ENCODE measurements at regions not wholly inside any gene's neighbourhood (a gene's known extent, or its start where the extent isn't known, plus 50 kb on each side); places are given as distances from the start of the nearest gene placed in this dataset.

GRCh38 chr12:75870878-75871277, 160.7 kb downstream of the PHLDA1 start:
- H3F3A ChIP-seq (ENCODE audit: insufficient read depth, low read length, poor library complexity, severe bottlenecking): no peaks in the 10 kb centered on the region
- no peak overlapping the region for H3K9ac ChIP-seq (ENCODE audit: low read length)
- H3K9me2 ChIP-seq (ENCODE audit: insufficient read depth, low read length): no peaks in the 10 kb centered on the region
- H3K27me3 ChIP-seq (ENCODE audit: insufficient read depth, low read depth, low read length): no peaks in the 10 kb centered on the region
- no peaks in the 10 kb centered on the region for H3K79me2 ChIP-seq (replicated peaks; ENCODE audit: insufficient read depth, low read length)
- no peak overlapping the region for H3K4me2 ChIP-seq (ENCODE audit: low read length)
- no peaks in the 10 kb centered on the region for H3K36me3 ChIP-seq (ENCODE audit: insufficient read depth, low read length)
- no peaks in the 10 kb centered on the region for H4K20me1 ChIP-seq (ENCODE audit: insufficient read depth)
- H3K27ac ChIP-seq (ENCODE audit: low read length): no peak overlapping the region
- no peak overlapping the region for H2AFZ ChIP-seq (ENCODE audit: low read depth, low read length)
- no peak overlapping the region for H3K4me3 ChIP-seq (ENCODE audit: low read length)
- H3K9me3 ChIP-seq (ENCODE audit: low read length): no peaks in the 10 kb centered on the region
- TF ChIP-seq REST (IDR thresholded peaks at IDR 0.05; ENCODE audit: borderline replicate concordance) (no peak), POLR2AphosphoS5 (IDR thresholded peaks at IDR 0.05) (no peak), RAD21 (conservative IDR thresholded peaks at IDR 0.05) (no peak), MXI1 (conservative IDR thresholded peaks at IDR 0.05; ENCODE audit: poor library complexity, severe bottlenecking) (no peak), SMC3 (conservative IDR thresholded peaks at IDR 0.05; ENCODE audit: poor library complexity) (no peak), EZH2 (IDR thresholded peaks at IDR 0.05; ENCODE audit: borderline replicate concordance, insufficient read depth, low read length, poor library complexity, severe bottlenecking) (no peak), CTCF (IDR thresholded peaks at IDR 0.05; ENCODE audit: poor library complexity, severe bottlenecking) (no peak), EP300 (conservative IDR thresholded peaks at IDR 0.05; ENCODE audit: poor library complexity, severe bottlenecking) (no peak), TAF1 (IDR thresholded peaks at IDR 0.05; ENCODE audit: low read depth) (no peak)

GRCh38 chr12:75868501-75868900, 163.1 kb downstream of the PHLDA1 start:
- H3K9me3 ChIP-seq (ENCODE audit: low read length): no peaks in the 10 kb centered on the region
- no peaks in the 10 kb centered on the region for H3K36me3 ChIP-seq (ENCODE audit: insufficient read depth, low read length)
- H3K27me3 ChIP-seq (ENCODE audit: insufficient read depth, low read depth, low read length): no peaks in the 10 kb centered on the region
- H3K4me3 ChIP-seq (ENCODE audit: low read length): no peak overlapping the region
- no peak overlapping the region for H3K9ac ChIP-seq (ENCODE audit: low read length)
- H3K9me2 ChIP-seq (ENCODE audit: insufficient read depth, low read length): no peaks in the 10 kb centered on the region
- no peak overlapping the region for H2AFZ ChIP-seq (ENCODE audit: low read depth, low read length)
- H3K4me2 ChIP-seq (ENCODE audit: low read length): no peak overlapping the region
- H3F3A ChIP-seq (ENCODE audit: insufficient read depth, low read length, poor library complexity, severe bottlenecking): no peaks in the 10 kb centered on the region
- no peaks in the 10 kb centered on the region for H4K20me1 ChIP-seq (ENCODE audit: insufficient read depth)
- H3K79me2 ChIP-seq (replicated peaks; ENCODE audit: insufficient read depth, low read length): no peaks in the 10 kb centered on the region
- H3K27ac ChIP-seq (ENCODE audit: low read length): no peak overlapping the region
- no peak for TF ChIP-seq POLR2AphosphoS5 (IDR thresholded peaks at IDR 0.05)
- no peak for TF ChIP-seq CTCF (IDR thresholded peaks at IDR 0.05; ENCODE audit: poor library complexity, severe bottlenecking)
- no peak for TF ChIP-seq EP300 (conservative IDR thresholded peaks at IDR 0.05; ENCODE audit: poor library complexity, severe bottlenecking)
- TF ChIP-seq TAF1 (IDR thresholded peaks at IDR 0.05; ENCODE audit: low read depth): no peak
- TF ChIP-seq EZH2 (IDR thresholded peaks at IDR 0.05; ENCODE audit: borderline replicate concordance, insufficient read depth, low read length, poor library complexity, severe bottlenecking): no peak
- TF ChIP-seq RAD21 (conservative IDR thresholded peaks at IDR 0.05): no peak
- TF ChIP-seq REST (IDR thresholded peaks at IDR 0.05; ENCODE audit: borderline replicate concordance): no peak
- TF ChIP-seq MXI1 (conservative IDR thresholded peaks at IDR 0.05; ENCODE audit: poor library complexity, severe bottlenecking): no peak
- TF ChIP-seq SMC3 (conservative IDR thresholded peaks at IDR 0.05; ENCODE audit: poor library complexity): no peak

Data from neural cell (in vitro differentiated cells).